Endothelial cell of umbilical vein (primary cell): ENCODE measurements at regions not wholly inside any gene's neighbourhood (a gene's known extent, or its start where the extent isn't known, plus 50 kb on each side); places are given as distances from the start of the nearest gene placed in this dataset.
A peak's percentile ranks its signal among the peaks of the same experiment; 100 is the strongest.
"Not testable (repeated sequence)": the region's sequence is repeated elsewhere in the genome, so short reads cannot be mapped to it uniquely, and the experiment has no call there.

ENCODE experiments used
- BruUV-seq: library from RNA; stranded (reverse); fragments of 400-500 nt; replicated peaks from 2 replicates; lab custom pipeline; 2021; lab: Mats Ljungman, UMichigan
- CTCF ChIA-PET: fragments of 300-600, 350-600 bp; sonication (Branson Sonifier 250); formaldehyde crosslinking; loops from one replicate; lab custom pipeline; 2021; ENCODE audit warnings: antibody characterized with exemption, inconsistent platforms; lab: Charles Lee
- POLR2A ChIA-PET: fragments of 300-600, 350-600 bp; sonication (Branson Sonifier 250); formaldehyde crosslinking; loops from one replicate; lab custom pipeline; 2021; ENCODE audit warnings: antibody characterized with exemption, inconsistent platforms; lab: Charles Lee
- DNase-seq: peaks from one replicate; pipeline ENCODE4 v3.0.0-alpha.2; 2011; ENCODE audit warnings: low read depth, low spot score
- FAIRE-seq: peaks from 2 replicates; lab custom pipeline; 2011; peaks lifted over from hg19 to GRCh38; lab: Jason Lieb, UNC
- H2AFZ ChIP-seq: 2 replicates; pipeline ENCODE4 v1.6.0; 2012; ENCODE audit warnings: low read depth, low read length, control low read depth, inconsistent platforms
- H3K27ac ChIP-seq: 2 replicates; pipeline ENCODE4 v1.5.1; 2011; ENCODE audit warnings: low read depth, mild to moderate bottlenecking, control low read depth, low read length, moderate library complexity; ENCODE audit not compliant: insufficient read depth
- H3K27me3 ChIP-seq, 2 experiments: 2 replicates each; pipeline versions ENCODE4 v1.6.0 to v1.6.1; 2011; ENCODE audit warnings: low read length in 2 of 2, mixed read lengths in 1 of 2; ENCODE audit not compliant: control insufficient read depth in 2 of 2, insufficient read depth in 2 of 2
- H3K36me3 ChIP-seq, 2 experiments: 2 replicates in 1 of 2; 3 replicates in 1 of 2; pipeline ENCODE4 v1.5.1; 2011; ENCODE audit warnings: low read length in 2 of 2, mild to moderate bottlenecking in 1 of 2, moderate library complexity in 1 of 2; ENCODE audit not compliant: control insufficient read depth in 2 of 2, insufficient read depth in 2 of 2; ENCODE audit errors: extremely low read depth in 1 of 2
- H3K4me1 ChIP-seq: 3 replicates; pipeline ENCODE4 v1.5.1; 2011; ENCODE audit warnings: mild to moderate bottlenecking, low read length; ENCODE audit not compliant: control insufficient read depth, insufficient read depth; ENCODE audit errors: extremely low read depth
- H3K4me2 ChIP-seq: 2 replicates; pipeline ENCODE4 v1.6.1; 2011; ENCODE audit warnings: low read length, control low read depth, mixed read lengths; ENCODE audit not compliant: insufficient read depth
- H3K4me3 ChIP-seq, 3 experiments: fragments of 200-600 bp in 1 of 3; sonication (generic), shearing (Covaris generic) in 1 of 3; replicated peaks in 1 of 3; 2 replicates each; pipeline ENCODE4 v1.5.1; 2011 to 2016; ENCODE audit warnings: control low read depth in 3 of 3, low read length in 3 of 3, mild to moderate bottlenecking in 2 of 3, inconsistent platforms in 1 of 3, low read depth in 1 of 3, moderate library complexity in 1 of 3; ENCODE audit not compliant: insufficient read depth in 1 of 3
- H3K79me2 ChIP-seq: 2 replicates; pipeline ENCODE4 v1.6.0; 2012; ENCODE audit warnings: low read length, inconsistent platforms; ENCODE audit not compliant: control insufficient read depth, insufficient read depth
- H3K9ac ChIP-seq: replicated peaks from 2 replicates; pipeline ENCODE3; 2011; ENCODE audit warnings: low read length, control low read depth; ENCODE audit not compliant: insufficient read depth; ENCODE audit errors: extremely low read depth
- H3K9me1 ChIP-seq: replicated peaks from 3 replicates; pipeline ENCODE4 v1.6.0; 2011; ENCODE audit warnings: mild to moderate bottlenecking, low read length; ENCODE audit not compliant: control insufficient read depth, insufficient read depth; ENCODE audit errors: extremely low read depth
- H3K9me3 ChIP-seq: replicated peaks from 2 replicates; pipeline ENCODE4 v1.5.1; 2012; ENCODE audit warnings: low read length, inconsistent platforms; ENCODE audit not compliant: control insufficient read depth, insufficient read depth
- H4K20me1 ChIP-seq: replicated peaks from 2 replicates; pipeline ENCODE3; 2011; ENCODE audit warnings: mild to moderate bottlenecking, low read length; ENCODE audit not compliant: control insufficient read depth, insufficient read depth; ENCODE audit errors: extremely low read depth
- dilution Hi-C: fragments of 300-500 bp; cut with MboI; formaldehyde crosslinking; loops from one replicate; pipeline ENCODE4 v1.15.0; 2019; ENCODE audit warnings: low sequenced_read_pairs; ENCODE audit not compliant: extremely low pct_ligation_motif_present
- intact Hi-C: fragments of 100-400 bp; cut with micrococcal nuclease; formaldehyde crosslinking; loops from one replicate; pipeline ENCODE4 v1.10.0; 2022

GRCh38 chr2:130268333-130268732 is 70.1 kb upstream of the TUBA3E start:
- H3K4me1 ChIP-seq, H3K9me3 ChIP-seq, H4K20me1 ChIP-seq, H3K9me1 ChIP-seq, H3K79me2 ChIP-seq, CTCF ChIA-PET, intact Hi-C loops, DNase-seq, FAIRE-seq, POLR2A ChIA-PET, H3K27ac ChIP-seq, H3K27me3 ChIP-seq, dilution Hi-C loops, H2AFZ ChIP-seq, H3K36me3 ChIP-seq, BruUV-seq, H3K4me3 ChIP-seq, H3K9ac ChIP-seq, H3K4me2 ChIP-seq: not testable (repeated sequence)

GRCh38 chr2:130267572-130267971 is 69.3 kb upstream of the TUBA3E start:
- H2AFZ ChIP-seq, intact Hi-C loops: not testable (repeated sequence)

GRCh38 chr2:130266836-130267235 is 68.6 kb upstream of the TUBA3E start:
- dilution Hi-C loops, BruUV-seq, H4K20me1 ChIP-seq, FAIRE-seq, intact Hi-C loops, H3K79me2 ChIP-seq, H3K27me3 ChIP-seq, H3K36me3 ChIP-seq, POLR2A ChIA-PET, H2AFZ ChIP-seq, DNase-seq, H3K9me1 ChIP-seq, H3K4me3 ChIP-seq, H3K9ac ChIP-seq, H3K9me3 ChIP-seq, CTCF ChIA-PET, H3K27ac ChIP-seq, H3K4me1 ChIP-seq, H3K4me2 ChIP-seq: not testable (repeated sequence)

More at GRCh38 chr2:130267572-130267971, 69.3 kb upstream of the TUBA3E start:
- H3K4me1 ChIP-seq, DNase-seq, H3K79me2 ChIP-seq, H3K4me2 ChIP-seq, H3K9ac ChIP-seq, H3K9me3 ChIP-seq, H3K4me3 ChIP-seq, H3K27ac ChIP-seq, POLR2A ChIA-PET, H3K9me1 ChIP-seq, H4K20me1 ChIP-seq, CTCF ChIA-PET, H3K27me3 ChIP-seq, BruUV-seq, H3K36me3 ChIP-seq, dilution Hi-C loops: not testable (repeated sequence)
- peak; percentile 4 for FAIRE-seq

- dilution Hi-C loops, BruUV-seq, H2AFZ ChIP-seq, FAIRE-seq, POLR2A ChIA-PET, H3K36me3 ChIP-seq, H3K27ac ChIP-seq, H3K9ac ChIP-seq, intact Hi-C loops, H3K79me2 ChIP-seq, H3K4me2 ChIP-seq, DNase-seq, H3K9me1 ChIP-seq, CTCF ChIA-PET, H4K20me1 ChIP-seq, H3K9me3 ChIP-seq, H3K27me3 ChIP-seq, H3K4me1 ChIP-seq, H3K4me3 ChIP-seq: not testable (repeated sequence)
These were observed 67.5 kb upstream of the TUBA3E start for GRCh38 chr2:130265570-130266247.
